Esophagus squamous epithelium (tissue), 4 donors: ENCODE measurements at regions not wholly inside any gene's neighbourhood (a gene's known extent, or its start where the extent isn't known, plus 50 kb on each side); places are given as distances from the start of the nearest gene placed in this dataset.

Source experiments
- CTCF ChIP-seq, 6 experiments: fragments of 450-650 bp in 4 of 6; fragments of 200-600 bp in 2 of 6; sonication (generic) in 2 of 6; IDR thresholded peaks; one replicate each; pipeline ENCODE4 v1.5.1; 2016 to 2019; ENCODE audit warnings: antibody characterized with exemption in 6 of 6, mild to moderate bottlenecking in 4 of 6, moderate library complexity in 4 of 6
- POLR2A ChIP-seq, 4 donors: fragments of 450-650 bp; IDR thresholded peaks; one replicate each; pipeline ENCODE4 v1.6.1; 2017; ENCODE audit warnings: antibody characterized with exemption in 4 of 4, mild to moderate bottlenecking in 4 of 4, moderate library complexity in 3 of 4

- TF ChIP-seq CTCF (IDR thresholded peaks at IDR 0.05) (no peak), POLR2A (IDR thresholded peaks at IDR 0.05) (no peak)
These were observed 121.4 kb upstream of the INHBA start for GRCh38 chr7:41824284-41824683.
